Mucosa of rectum (tissue), 2 donors: ENCODE measurements at regions not wholly inside any gene's neighbourhood (a gene's known extent, or its start where the extent isn't known, plus 50 kb on each side); places are given as distances from the start of the nearest gene placed in this dataset.

Experiments used
- H3K27ac ChIP-seq, 2 donors: one replicate each; pipeline ENCODE4 v1.7.0; 2013; ENCODE audit warnings: inconsistent platforms in 2 of 2, low read depth in 2 of 2, low read length in 2 of 2
- H3K27me3 ChIP-seq, 2 donors: one replicate each; pipeline ENCODE4 v1.7.0; 2013; ENCODE audit warnings: low read length in 2 of 2; ENCODE audit not compliant: control insufficient read depth in 2 of 2, insufficient read depth in 2 of 2
- H3K36me3 ChIP-seq, 2 donors: one replicate each; pipeline ENCODE4 v1.7.0; 2013; ENCODE audit warnings: low read length in 2 of 2; ENCODE audit not compliant: control insufficient read depth in 2 of 2, insufficient read depth in 2 of 2
- H3K4me1 ChIP-seq, 2 donors: one replicate each; pipeline ENCODE4 v1.7.0; 2013; ENCODE audit warnings: low read length in 2 of 2, mild to moderate bottlenecking in 1 of 2; ENCODE audit not compliant: control insufficient read depth in 2 of 2, insufficient read depth in 2 of 2
- H3K4me3 ChIP-seq, 2 donors: one replicate each; pipeline ENCODE4 v1.7.0; 2013; ENCODE audit warnings: low read length in 2 of 2
- H3K9ac ChIP-seq, 2 donors: one replicate each; pipeline ENCODE4 v1.7.0; 2013; ENCODE audit warnings: low read length in 2 of 2, low read depth in 1 of 2, mild to moderate bottlenecking in 1 of 2
- H3K9me3 ChIP-seq, 2 donors: one replicate each; pipeline ENCODE4 v1.7.0; 2013; ENCODE audit warnings: low read length in 2 of 2; ENCODE audit not compliant: control insufficient read depth in 2 of 2
- donor health status: healthy.
- donor health status: Normal muscosa, but diverticular disease.

DNA sequence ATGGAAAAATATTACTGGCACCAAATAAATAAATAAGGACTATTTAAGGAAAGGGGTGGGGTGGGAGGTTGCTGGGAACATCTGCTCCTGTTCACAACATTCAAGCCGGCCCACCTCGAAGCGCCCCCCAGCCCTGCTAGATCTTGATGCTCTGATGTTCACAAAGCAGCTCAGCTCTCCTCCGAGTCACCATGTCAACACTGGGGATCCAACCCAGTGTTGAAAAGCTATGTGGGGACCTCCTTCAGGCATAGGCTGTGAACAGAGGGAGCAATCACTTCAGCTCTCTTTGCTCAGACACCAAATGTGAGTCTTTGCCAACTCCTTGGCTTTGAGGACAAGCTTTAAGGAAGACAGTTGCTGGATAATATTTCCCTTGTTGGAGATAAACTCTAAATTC lies 176.8 kb upstream of the NT5E start:
- H3K4me3 ChIP-seq = no peak overlapping the region
- no peaks in the 10 kb centered on the region for H3K27me3 ChIP-seq
- H3K27ac ChIP-seq = no peak overlapping the region
- H3K9me3 ChIP-seq = no peaks in the 10 kb centered on the region
- H3K36me3 ChIP-seq = no peaks in the 10 kb centered on the region
- H3K4me1 ChIP-seq = no peaks in the 10 kb centered on the region
- H3K9ac ChIP-seq = no peak overlapping the region

DNA sequence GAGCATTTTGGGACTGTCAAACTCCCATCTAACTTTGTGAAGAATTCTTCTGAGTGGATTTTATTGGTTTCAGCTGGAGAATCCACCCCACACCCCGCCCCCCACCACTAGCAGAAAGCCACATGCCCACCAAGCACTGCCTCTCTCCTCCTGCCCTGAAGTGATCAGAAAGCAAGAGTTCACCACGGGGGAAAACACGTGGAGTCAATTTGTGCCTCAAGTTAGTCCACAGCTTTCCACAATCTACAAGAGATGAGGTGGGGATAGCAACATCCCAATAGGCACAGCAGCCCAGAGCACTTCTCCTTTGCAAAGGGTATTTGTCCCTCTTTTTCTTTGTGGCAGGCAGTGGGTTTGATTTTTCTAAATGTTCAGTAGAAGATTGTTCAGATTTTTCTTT lies 177.3 kb upstream of the NT5E start:
- no peaks in the 10 kb centered on the region for H3K36me3 ChIP-seq
- H3K9me3 ChIP-seq = no peaks in the 10 kb centered on the region
- no peaks in the 10 kb centered on the region for H3K4me1 ChIP-seq
- H3K9ac ChIP-seq = no peak overlapping the region
- H3K27ac ChIP-seq = no peak overlapping the region
- H3K27me3 ChIP-seq = no peaks in the 10 kb centered on the region
- no peak overlapping the region for H3K4me3 ChIP-seq

DNA sequence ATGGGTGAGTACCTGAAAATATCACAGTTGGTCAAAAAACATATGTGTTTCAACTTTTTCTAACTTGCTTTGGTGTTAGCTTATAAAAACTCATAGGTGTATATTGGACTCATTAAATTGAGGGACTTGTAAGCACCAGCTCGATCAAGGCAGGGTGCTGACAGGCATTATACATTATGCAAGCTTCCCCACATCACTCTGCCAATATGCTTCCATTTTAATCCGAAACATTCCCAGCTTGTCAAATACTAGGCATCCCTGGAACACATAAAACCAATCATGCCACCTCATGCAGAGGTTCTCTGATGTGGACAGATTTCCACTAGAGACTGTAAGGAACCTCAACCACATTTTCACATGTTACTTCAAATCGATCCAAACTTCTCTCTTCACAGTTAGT lies 187.3 kb upstream of the NT5E start:
- no peak overlapping the region for H3K4me3 ChIP-seq
- H3K9ac ChIP-seq = no peak overlapping the region
- no peaks in the 10 kb centered on the region for H3K36me3 ChIP-seq
- no peaks in the 10 kb centered on the region for H3K4me1 ChIP-seq
- H3K27ac ChIP-seq = no peak overlapping the region
- H3K27me3 ChIP-seq = no peaks in the 10 kb centered on the region
- no peaks in the 10 kb centered on the region for H3K9me3 ChIP-seq

DNA sequence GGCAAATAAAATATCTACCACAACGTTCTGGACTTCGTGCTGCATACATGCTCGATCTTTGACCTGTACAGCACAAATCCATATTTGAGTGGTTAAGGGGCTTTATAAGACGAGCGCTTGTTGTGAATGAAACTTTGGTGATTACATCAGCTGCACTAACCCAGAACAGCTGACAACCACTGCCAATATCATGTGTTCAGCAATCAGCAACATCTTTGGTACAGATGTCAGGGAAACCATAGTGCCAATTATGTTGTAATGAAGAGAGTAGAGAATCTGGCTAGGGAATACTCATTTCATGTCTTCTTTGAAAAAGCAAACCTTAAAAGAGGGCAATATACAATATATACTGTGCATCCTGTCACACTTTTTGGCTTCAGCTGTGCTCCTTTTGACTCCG lies 188.6 kb upstream of the NT5E start:
- Histone ChIP-seq H3K4me1 (no peaks in the 10 kb centered on the region), H3K9ac (no peak overlapping the region), H3K27ac (no peak overlapping the region), H3K9me3 (no peaks in the 10 kb centered on the region), H3K4me3 (no peak overlapping the region), H3K36me3 (no peaks in the 10 kb centered on the region), H3K27me3 (no peaks in the 10 kb centered on the region)

DNA sequence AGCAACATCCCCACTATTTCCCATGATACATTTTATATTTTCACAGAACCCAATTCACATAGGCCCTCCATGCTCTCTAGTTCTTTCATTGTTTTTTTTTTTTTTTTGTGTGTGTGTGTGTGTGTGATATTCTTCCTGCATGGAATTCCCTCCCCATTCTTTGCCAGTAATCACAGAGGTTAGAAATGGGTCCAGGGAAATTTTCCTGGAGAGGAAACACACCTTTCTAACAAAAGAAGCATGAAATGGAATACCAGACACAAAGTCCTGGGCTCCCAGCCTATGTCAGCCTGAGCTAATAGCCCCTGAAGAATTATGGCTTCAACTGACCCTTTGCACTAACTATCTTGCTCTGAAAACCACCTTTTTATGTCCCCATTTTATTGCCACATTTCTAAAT lies 194.2 kb upstream of the NT5E start:
- no peaks in the 10 kb centered on the region for H3K27me3 ChIP-seq
- no peaks in the 10 kb centered on the region for H3K4me1 ChIP-seq
- peaks cover 0 to 5% of the 10 kb centered on the region in 2 donors for H3K9me3 ChIP-seq
- H3K27ac ChIP-seq = no peak overlapping the region
- no peak overlapping the region for H3K4me3 ChIP-seq
- no peaks in the 10 kb centered on the region for H3K36me3 ChIP-seq
- H3K9ac ChIP-seq = no peak overlapping the region

DNA sequence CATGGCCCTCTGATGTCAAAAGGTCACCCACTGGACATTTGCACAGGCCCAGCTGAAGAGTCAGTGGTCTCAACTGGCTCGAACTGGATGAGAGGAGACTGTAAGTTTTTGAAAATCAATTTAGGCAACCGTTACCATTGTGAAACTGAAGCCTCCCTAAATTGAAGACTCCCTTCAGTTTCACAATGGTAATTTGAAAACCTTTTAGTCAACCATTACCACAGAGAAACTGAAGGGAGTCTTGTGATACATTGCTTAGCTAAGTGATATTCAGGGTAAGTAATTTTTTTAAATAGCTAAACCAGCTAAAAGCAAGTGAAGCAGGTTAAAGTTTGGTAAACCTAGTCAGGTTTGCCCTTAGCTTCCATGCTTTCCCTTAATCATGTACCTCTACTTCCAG lies 197.3 kb upstream of the NT5E start:
- no peaks in the 10 kb centered on the region for H3K36me3 ChIP-seq
- peaks cover 0 to 5% of the 10 kb centered on the region in 2 donors for H3K9me3 ChIP-seq
- no peaks in the 10 kb centered on the region for H3K4me1 ChIP-seq
- H3K27me3 ChIP-seq = no peaks in the 10 kb centered on the region
- no peak overlapping the region for H3K9ac ChIP-seq
- no peak overlapping the region for H3K27ac ChIP-seq
- H3K4me3 ChIP-seq = no peak overlapping the region

DNA sequence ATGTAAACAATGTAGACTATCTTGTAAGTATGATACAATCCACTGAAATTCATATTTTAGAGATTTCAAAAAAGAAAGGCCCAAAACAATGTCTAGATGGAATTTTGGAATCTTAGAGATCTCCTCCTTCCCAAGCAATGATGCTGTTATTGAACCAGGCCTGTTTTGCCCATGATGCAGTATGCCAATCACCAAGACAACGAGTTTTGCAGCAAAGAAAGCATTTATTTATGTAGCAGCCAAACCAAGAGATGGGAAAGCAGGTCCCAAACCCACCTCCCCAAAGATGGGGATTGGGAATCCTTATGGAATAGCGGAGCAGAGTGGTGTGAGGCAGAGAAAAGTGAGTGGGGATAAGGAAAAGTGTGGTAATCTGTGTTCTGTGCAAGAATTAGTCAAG lies 197.8 kb upstream of the NT5E start:
- Histone ChIP-seq H3K9me3 (peaks cover 0 to 5% of the 10 kb centered on the region in 2 donors), H3K9ac (no peak overlapping the region), H3K4me1 (no peaks in the 10 kb centered on the region), H3K36me3 (no peaks in the 10 kb centered on the region), H3K4me3 (no peak overlapping the region), H3K27me3 (no peaks in the 10 kb centered on the region), H3K27ac (no peak overlapping the region)

DNA sequence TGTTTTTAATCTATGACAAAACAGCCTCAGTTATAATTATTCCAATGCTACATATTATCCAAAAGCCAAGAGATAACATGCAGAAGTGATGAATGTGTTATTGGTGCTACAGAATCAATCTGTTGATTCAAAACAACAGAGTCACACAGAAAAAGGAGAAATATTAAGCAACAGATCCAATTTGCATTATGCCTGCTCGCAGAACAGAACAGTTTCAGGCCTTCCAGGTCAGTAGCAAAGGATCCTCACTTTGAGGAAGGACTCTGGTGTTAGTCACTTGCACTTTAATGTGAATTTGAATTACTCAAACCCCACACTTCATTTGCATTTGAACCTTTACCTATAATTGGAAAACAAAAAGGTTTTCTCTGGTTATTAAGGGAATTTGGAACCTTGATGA lies 198.6 kb upstream of the NT5E start:
- Histone ChIP-seq H3K27me3 (no peaks in the 10 kb centered on the region), H3K9ac (no peak overlapping the region), H3K9me3 (peaks cover 0 to 5% of the 10 kb centered on the region in 2 donors), H3K27ac (no peak overlapping the region), H3K4me1 (no peaks in the 10 kb centered on the region), H3K4me3 (no peak overlapping the region), H3K36me3 (no peaks in the 10 kb centered on the region)

DNA sequence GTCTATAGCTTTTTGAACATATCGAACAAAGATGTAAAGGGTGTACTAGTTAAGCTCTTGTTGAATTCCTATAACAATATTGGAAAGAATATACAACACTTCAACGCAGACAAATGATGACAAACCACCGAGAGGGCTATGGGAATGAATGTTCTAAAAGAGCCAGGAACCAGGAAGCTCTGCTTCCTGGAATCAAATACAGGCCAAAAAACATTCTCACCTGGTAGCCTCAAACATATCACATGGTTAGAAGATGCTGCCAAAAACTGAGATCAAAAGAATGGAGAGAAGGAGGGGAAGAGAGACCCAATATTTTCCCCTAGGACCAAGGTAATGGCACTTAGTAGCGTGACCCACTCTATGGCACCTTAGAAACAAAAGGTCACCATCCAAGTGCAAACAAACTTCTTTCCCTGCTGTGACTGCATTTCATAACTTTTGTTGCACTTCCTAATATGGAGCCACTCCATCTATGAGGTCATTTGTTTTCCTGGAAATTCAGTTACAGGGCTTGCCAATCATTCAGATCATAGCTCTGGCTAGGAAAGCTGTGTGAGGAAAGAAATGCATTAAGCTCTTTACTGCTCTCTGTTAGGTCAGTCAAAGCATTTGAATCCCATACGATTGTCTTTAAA lies 199.2 kb upstream of the NT5E start:
- no peaks in the 10 kb centered on the region for H3K4me1 ChIP-seq
- no peak overlapping the region for H3K9ac ChIP-seq
- H3K4me3 ChIP-seq = no peak overlapping the region
- no peaks in the 10 kb centered on the region for H3K27me3 ChIP-seq
- H3K36me3 ChIP-seq = no peaks in the 10 kb centered on the region
- H3K9me3 ChIP-seq = peaks cover 0 to 5% of the 10 kb centered on the region in 2 donors
- H3K27ac ChIP-seq = no peak overlapping the region

DNA sequence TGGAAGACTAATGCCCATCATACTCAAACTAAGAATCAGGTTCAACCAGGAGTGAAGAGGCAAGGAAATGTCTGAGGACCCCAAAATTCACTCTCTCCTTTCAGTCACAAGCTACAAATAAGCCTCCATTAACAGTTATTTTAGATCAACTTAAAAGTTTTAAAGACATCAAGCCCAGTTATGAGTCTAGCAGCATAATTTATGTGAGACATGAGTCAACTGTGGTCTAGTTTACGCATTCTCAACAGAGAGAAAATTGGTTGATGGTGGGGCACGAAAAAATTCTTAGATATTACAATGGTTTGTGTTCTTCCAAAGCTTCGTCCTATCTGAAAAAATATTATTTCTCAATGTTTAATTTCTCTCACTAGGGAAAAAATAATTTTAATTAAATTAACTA lies 204.9 kb upstream of the NT5E start:
- Histone ChIP-seq H3K27ac (no peak overlapping the region), H3K9me3 (no peaks in the 10 kb centered on the region), H3K27me3 (no peaks in the 10 kb centered on the region), H3K36me3 (no peaks in the 10 kb centered on the region), H3K9ac (no peak overlapping the region), H3K4me1 (no peaks in the 10 kb centered on the region), H3K4me3 (no peak overlapping the region)
